IMR-90 (cell line): ENCODE measurements at regions not wholly inside any gene's neighbourhood (a gene's known extent, or its start where the extent isn't known, plus 50 kb on each side); places are given as distances from the start of the nearest gene placed in this dataset.

Experiments
- ATAC-seq: fragments of 200-7000 bp; cut with Tn5 transposase; 2 replicates; pipeline ENCODE4 v1.9.1; 2020; ENCODE audit warnings: low read depth, mild to moderate bottlenecking, moderate library complexity
- BruUV-seq: library from RNA; stranded (reverse); fragments of 400-500 nt; replicated peaks from 2 replicates; lab custom pipeline; 2021; lab: Mats Ljungman, UMichigan
- CTCF ChIA-PET: fragments of 300-600 bp; formaldehyde crosslinking; extraction: SDS; loops from one replicate; lab custom pipeline; 2021; ENCODE audit warnings: antibody characterized with exemption; lab: Yijun Ruan, JAX
- POLR2A ChIA-PET: fragments of 300-600 bp; sonication (Branson Sonifier 250); formaldehyde crosslinking; loops from one replicate; lab custom pipeline; 2022; ENCODE audit warnings: antibody characterized with exemption; ENCODE audit not compliant: unreplicated experiment; lab: Charles Lee
- DNase-seq: peaks from one replicate; pipeline ENCODE4 v3.0.0; 2013
- H2AFZ ChIP-seq: replicated peaks from 2 replicates; pipeline ENCODE3; 2013; ENCODE audit warnings: low read length, mild to moderate bottlenecking; ENCODE audit not compliant: poor library complexity
- H2AK5ac ChIP-seq: 2 replicates; pipeline ENCODE4 v1.6.1; 2013; ENCODE audit warnings: low read depth, low read length, inconsistent platforms
- H2AK9ac ChIP-seq: replicated peaks from 2 replicates; pipeline ENCODE3; 2013; ENCODE audit warnings: mild to moderate bottlenecking, low read depth, low read length, moderate library complexity; ENCODE audit not compliant: poor library complexity
- H2BK120ac ChIP-seq: 2 replicates; pipeline ENCODE4 v1.6.1; 2013; ENCODE audit warnings: low read depth, low read length, inconsistent platforms
- H2BK15ac ChIP-seq: 3 replicates; pipeline ENCODE4 v1.6.1; 2013; ENCODE audit warnings: low read depth, low read length, inconsistent platforms
- H2BK20ac ChIP-seq: 2 replicates; pipeline ENCODE4 v1.6.1; 2013; ENCODE audit warnings: low read depth, mild to moderate bottlenecking, inconsistent platforms, low read length, moderate library complexity
- H2BK5ac ChIP-seq: 2 replicates; pipeline ENCODE4 v1.6.1; 2013; ENCODE audit warnings: mild to moderate bottlenecking, low read depth, low read length, inconsistent platforms; ENCODE audit not compliant: poor library complexity, severe bottlenecking
- H3K14ac ChIP-seq: replicated peaks from 2 replicates; pipeline ENCODE4 v1.6.1; 2013; ENCODE audit warnings: low read depth, low read length, inconsistent platforms
- H3K18ac ChIP-seq: 2 replicates; pipeline ENCODE4 v1.6.1; 2013; ENCODE audit warnings: low read depth, low read length, control low read depth
- H3K23ac ChIP-seq: 2 replicates; pipeline ENCODE4 v1.6.1; 2013; ENCODE audit warnings: low read depth, low read length, inconsistent platforms
- H3K27ac ChIP-seq: 2 replicates; pipeline ENCODE4 v1.5.1; 2013; ENCODE audit warnings: mild to moderate bottlenecking, control low read depth, low read length; ENCODE audit not compliant: insufficient read depth
- H3K27me3 ChIP-seq: 2 replicates; pipeline ENCODE4 v1.6.1; 2013; ENCODE audit warnings: low read length; ENCODE audit not compliant: control insufficient read depth, insufficient read depth
- H3K36me3 ChIP-seq: 2 replicates; pipeline ENCODE4 v1.6.1; 2013; ENCODE audit warnings: low read length, mixed read lengths; ENCODE audit not compliant: control insufficient read depth, insufficient read depth
- H3K4ac ChIP-seq: 2 replicates; pipeline ENCODE4 v1.6.1; 2013; ENCODE audit warnings: low read depth, low read length, inconsistent platforms
- H3K4me1 ChIP-seq: 2 replicates; pipeline ENCODE4 v1.6.1; 2013; ENCODE audit warnings: low read length, mixed read lengths; ENCODE audit not compliant: control insufficient read depth, insufficient read depth
- H3K4me2 ChIP-seq: 2 replicates; pipeline ENCODE4 v1.6.1; 2013; ENCODE audit warnings: low read depth, mild to moderate bottlenecking, control low read depth, low read length, moderate library complexity
- H3K4me3 ChIP-seq: 2 replicates; pipeline ENCODE4 v1.5.1; 2013; ENCODE audit warnings: low read depth, mild to moderate bottlenecking, control low read depth, low read length, moderate library complexity; ENCODE audit not compliant: insufficient read depth
- H3K56ac ChIP-seq: 2 replicates; pipeline ENCODE4 v1.6.1; 2013; ENCODE audit warnings: low read length, inconsistent platforms; ENCODE audit not compliant: insufficient read depth; ENCODE audit errors: extremely low read depth
- H3K79me1 ChIP-seq, 2 experiments: 2 replicates each; pipeline ENCODE4 v1.6.1; 2013; ENCODE audit warnings: low read length in 2 of 2, inconsistent platforms in 1 of 2, low read depth in 1 of 2
- H3K9ac ChIP-seq: 2 replicates; pipeline ENCODE4 v1.6.1; 2013; ENCODE audit warnings: low read depth, low read length, control low read depth
- H3K9me1 ChIP-seq: 2 replicates; pipeline ENCODE4 v1.6.1; 2013; ENCODE audit warnings: low read length, inconsistent platforms; ENCODE audit not compliant: insufficient read depth
- H3K9me3 ChIP-seq: 2 replicates; pipeline ENCODE4 v1.6.1; 2013; ENCODE audit warnings: low read length; ENCODE audit not compliant: control insufficient read depth, insufficient read depth
- H4K20me1 ChIP-seq: 2 replicates; pipeline ENCODE4 v1.6.1; 2013; ENCODE audit warnings: low read length, inconsistent platforms; ENCODE audit not compliant: insufficient read depth
- H4K5ac ChIP-seq: 2 replicates; pipeline ENCODE4 v1.6.1; 2013; ENCODE audit warnings: mild to moderate bottlenecking, low read depth, low read length, control low read depth
- H4K8ac ChIP-seq, 2 experiments: 2 replicates each; pipeline ENCODE4 v1.6.1; 2013; ENCODE audit warnings: low read depth in 2 of 2, low read length in 2 of 2, control low read depth in 1 of 2, inconsistent platforms in 1 of 2
- H4K91ac ChIP-seq: 2 replicates; pipeline ENCODE4 v1.6.1; 2013; ENCODE audit warnings: low read depth, low read length, inconsistent platforms; ENCODE audit not compliant: insufficient read depth
- BHLHE40 ChIP-seq: fragments of 150-350 bp; IDR thresholded peaks from 2 replicates; pipeline ENCODE4 v1.6.1; 2016; ENCODE audit warnings: mild to moderate bottlenecking, low read depth, low read length
- CEBPB ChIP-seq: IDR thresholded peaks from 2 replicates; pipeline ENCODE4 v1.6.1; 2012; ENCODE audit warnings: low read depth, low read length, improper control_type of control experiment
- MAFK ChIP-seq: IDR thresholded peaks from 2 replicates; pipeline ENCODE4 v1.6.1; 2012; ENCODE audit warnings: low read depth, low read length, improper control_type of control experiment
- MAZ ChIP-seq: IDR thresholded peaks from 2 replicates; pipeline ENCODE4 v1.6.1; 2012; ENCODE audit warnings: low read depth, mild to moderate bottlenecking, low read length, improper control_type of control experiment, moderate library complexity, borderline replicate concordance
- MXI1 ChIP-seq: IDR thresholded peaks from 2 replicates; pipeline ENCODE4 v1.6.1; 2012; ENCODE audit warnings: low read depth, mild to moderate bottlenecking, low read length, moderate library complexity, borderline replicate concordance
- NFE2L2 ChIP-seq: fragments of 150-350 bp; IDR thresholded peaks from 2 replicates; pipeline ENCODE4 v1.6.1; 2016; ENCODE audit warnings: low read depth, mild to moderate bottlenecking, low read length
- POLR2A ChIP-seq: IDR thresholded peaks from 2 replicates; pipeline ENCODE4 v1.6.1; 2012; ENCODE audit warnings: mild to moderate bottlenecking, low read depth, low read length
- RAD21 ChIP-seq: IDR thresholded peaks from 2 replicates; pipeline ENCODE4 v1.6.1; 2012; ENCODE audit warnings: low read length, improper control_type of control experiment
- RCOR1 ChIP-seq: IDR thresholded peaks from 2 replicates; pipeline ENCODE4 v1.6.1; 2012; ENCODE audit warnings: mild to moderate bottlenecking, low read length, improper control_type of control experiment; ENCODE audit not compliant: insufficient replicate concordance
- SMC3 ChIP-seq: fragments of 150-350 bp; IDR thresholded peaks from 2 replicates; pipeline ENCODE4 v1.6.1; 2016; ENCODE audit warnings: low read depth, mild to moderate bottlenecking, antibody characterized with exemption, low read length, moderate library complexity
- WGBS, 2 experiments: methylation state at CpG; one replicate each; pipeline versions ENCODE4 v1.1.5 to v1.1.7; 2013; ENCODE audit warnings: missing lambda C conversion rate in 2 of 2; ENCODE audit not compliant: insufficient read length in 1 of 2; ENCODE audit errors: extremely low coverage in 2 of 2; 5-methylcytosine and 5-hydroxymethylcytosine counted together
- dilution Hi-C: fragments of 300-500 bp; cut with HindIII; formaldehyde crosslinking; loops from one replicate; pipeline ENCODE4 v1.14.3; 2018; ENCODE audit warnings: low sequenced_read_pairs; ENCODE audit not compliant: unreplicated experiment
- in situ Hi-C: fragments of 300-500 bp; cut with MboI; formaldehyde crosslinking; loops from 3 replicates; pipeline ENCODE4 v1.14.3; 2019; ENCODE audit warnings: low sequenced_read_pairs, inconsistent platforms, mixed read lengths
- intact Hi-C: fragments of 100-400 bp; cut with micrococcal nuclease; formaldehyde crosslinking; loops from 2 replicates; pipeline ENCODE4 v1.10.0; 2022
- TF ChIP-seq, protein P1 (sequence below): fragments of 150-350 bp; IDR thresholded peaks from 2 replicates; pipeline ENCODE4 v1.6.1; 2016; ENCODE audit warnings: low read depth, mild to moderate bottlenecking, low read length, moderate library complexity, borderline replicate concordance

DNA sequence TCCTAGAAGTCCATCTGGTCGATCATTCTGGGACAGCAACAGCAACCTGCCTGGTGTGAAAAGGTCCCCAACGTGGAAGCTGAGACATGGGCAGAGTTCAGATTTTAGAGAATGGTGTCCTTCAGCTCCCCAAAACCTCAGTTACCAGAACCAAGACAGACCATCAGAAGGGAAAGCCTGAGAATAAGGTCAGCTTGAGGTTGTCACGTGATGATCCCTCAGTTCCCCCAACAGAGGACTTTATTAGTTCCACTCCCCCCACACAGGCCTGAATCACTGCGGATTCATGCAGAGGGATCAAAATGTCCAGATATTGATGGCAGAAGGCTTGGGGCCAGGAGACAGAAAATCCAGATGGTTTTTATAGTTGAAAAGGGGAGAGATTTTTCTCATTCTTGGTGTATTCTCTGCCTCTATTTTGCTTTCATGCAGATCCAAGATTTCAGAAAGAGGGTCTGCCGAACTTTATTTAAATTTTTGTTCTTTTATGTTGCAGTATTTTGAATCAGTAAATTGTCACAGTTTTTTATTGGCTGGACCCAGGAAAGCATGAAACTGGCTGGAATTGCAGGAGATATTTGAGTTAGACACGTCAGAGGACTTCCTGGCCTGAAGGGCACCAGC, 139.0 kb upstream of the NTM start:
- no peak overlapping the region for H3K4me2 ChIP-seq
- DNase-seq (no peak), ATAC-seq (no peak)
- no peak overlapping the region for H3K27ac ChIP-seq
- no TSS peak for BruUV-seq
- H4K91ac ChIP-seq = no peak overlapping the region
- H3K9me3 ChIP-seq = no peaks in the 10 kb centered on the region
- no peak overlapping the region for H2BK5ac ChIP-seq
- WGBS, 2 experiments = 50% methylated on average over 1 of the region's 6 CpGs; no CpG with 5 or more reads in 1 of the 2 experiments
- H4K5ac ChIP-seq = no peak overlapping the region
- POLR2A ChIA-PET = no interaction called here
- H4K20me1 ChIP-seq = no peaks in the 10 kb centered on the region
- no peaks in the 10 kb centered on the region for H3K9me1 ChIP-seq
- H3K36me3 ChIP-seq = no peaks in the 10 kb centered on the region
- no peak overlapping the region for H3K56ac ChIP-seq
- in situ Hi-C loops = no loop called here
- H3K79me1 ChIP-seq = no peaks in the 10 kb centered on the region
- no peak overlapping the region for H3K4ac ChIP-seq
- no peak overlapping the region for H3K23ac ChIP-seq
- H2BK120ac ChIP-seq = no peak overlapping the region
- peaks cover 9% of the 10 kb centered on the region for H3K27me3 ChIP-seq
- no peak overlapping the region for H3K4me3 ChIP-seq
- CTCF ChIA-PET = interaction anchor here (1.4 kb wide), 1 partner anchor 14 kb away, joined by 3 read pairs; no protein-coding TSS in a partner anchor
- intact Hi-C loops = no loop called here
- H2AK5ac ChIP-seq = no peak overlapping the region
- no peak overlapping the region for H2BK15ac ChIP-seq
- no peak overlapping the region for H3K9ac ChIP-seq
- TF ChIP-seq MXI1 (no peak), MAFK (no peak), SMC3 (no peak), BHLHE40 (no peak), MAZ (no peak), CEBPB (no peak), RAD21 (no peak), NFE2L2 (no peak), POLR2A (no peak), RCOR1 (no peak)
- TF ChIP-seq, protein P1, sequence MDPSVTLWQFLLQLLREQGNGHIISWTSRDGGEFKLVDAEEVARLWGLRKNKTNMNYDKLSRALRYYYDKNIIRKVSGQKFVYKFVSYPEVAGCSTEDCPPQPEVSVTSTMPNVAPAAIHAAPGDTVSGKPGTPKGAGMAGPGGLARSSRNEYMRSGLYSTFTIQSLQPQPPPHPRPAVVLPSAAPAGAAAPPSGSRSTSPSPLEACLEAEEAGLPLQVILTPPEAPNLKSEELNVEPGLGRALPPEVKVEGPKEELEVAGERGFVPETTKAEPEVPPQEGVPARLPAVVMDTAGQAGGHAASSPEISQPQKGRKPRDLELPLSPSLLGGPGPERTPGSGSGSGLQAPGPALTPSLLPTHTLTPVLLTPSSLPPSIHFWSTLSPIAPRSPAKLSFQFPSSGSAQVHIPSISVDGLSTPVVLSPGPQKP = no peak
- dilution Hi-C loops = no loop called here
- H3K4me1 ChIP-seq = no peaks in the 10 kb centered on the region
- no peak overlapping the region for H3K18ac ChIP-seq
- no peak overlapping the region for H2AK9ac ChIP-seq
- H2AFZ ChIP-seq = no peak overlapping the region
- H3K14ac ChIP-seq = no peak overlapping the region
- H2BK20ac ChIP-seq = no peak overlapping the region
- H4K8ac ChIP-seq = no peak overlapping the region
